Upper lobe of left lung (tissue), 6 donors: ENCODE measurements at regions not wholly inside any gene's neighbourhood (a gene's known extent, or its start where the extent isn't known, plus 50 kb on each side); places are given as distances from the start of the nearest gene placed in this dataset.

Experiments used
- ATAC-seq, 2 donors: fragments of 200-7000 bp; cut with Tn5 transposase; one replicate each; pipeline ENCODE4 v1.9.1; 2022; ENCODE audit warnings: mild to moderate bottlenecking in 2 of 2, moderate library complexity in 2 of 2; ENCODE audit not compliant: low FRiP score in 2 of 2
- DNase-seq, 2 donors: peaks; one replicate each; pipeline ENCODE4 v3.0.0-alpha.2; 2019 to 2020
- H3K27ac ChIP-seq, 4 donors: fragments of 200-600 bp; sonication (generic); one replicate each; pipeline ENCODE4 v1.5.1; 2016 to 2019
- H3K27me3 ChIP-seq, 4 donors: fragments of 200-600 bp; sonication (generic); one replicate each; pipeline ENCODE4 v1.5.1; 2017 to 2019
- H3K36me3 ChIP-seq, 4 donors: fragments of 200-600 bp; sonication (generic); one replicate each; pipeline ENCODE4 v1.5.1; 2016 to 2019
- H3K4me1 ChIP-seq, 4 donors: fragments of 200-600 bp; sonication (generic); one replicate each; pipeline ENCODE4 v1.5.1; 2018 to 2019
- H3K4me3 ChIP-seq, 4 donors: fragments of 200-600 bp; sonication (generic); one replicate each; pipeline ENCODE4 v1.5.1; 2017 to 2019; ENCODE audit warnings: mild to moderate bottlenecking in 2 of 4, moderate library complexity in 1 of 4
- H3K9me3 ChIP-seq, 4 donors: fragments of 200-600 bp; sonication (generic); one replicate each; pipeline ENCODE4 v1.5.1; 2018 to 2019
- CTCF ChIP-seq, 6 experiments: fragments of 450-650 bp in 4 of 6; fragments of 200-600 bp in 2 of 6; sonication (generic) in 2 of 6; IDR thresholded peaks; one replicate each; pipeline ENCODE4 v1.5.1; 2016 to 2019; ENCODE audit warnings: antibody characterized with exemption in 6 of 6
- EP300 ChIP-seq, 4 donors: sonication (generic); formaldehyde crosslinking; IDR thresholded peaks; one replicate each; pipeline ENCODE4 v1.5.1; 2017; ENCODE audit warnings: antibody characterized with exemption in 4 of 4, control low read depth in 2 of 4
- POLR2A ChIP-seq, 4 donors: fragments of 450-650 bp; IDR thresholded peaks; one replicate each; pipeline ENCODE4 v1.5.1; 2016 to 2017; ENCODE audit warnings: antibody characterized with exemption in 4 of 4, mild to moderate bottlenecking in 2 of 4
- POLR2AphosphoS5 ChIP-seq, 2 donors: sonication (generic); formaldehyde crosslinking; IDR thresholded peaks; one replicate each; pipeline ENCODE4 v1.5.1; 2017; ENCODE audit warnings: antibody characterized with exemption in 2 of 2
- WGBS, 2 donors: methylation state at CpG; one replicate each; pipeline ENCODE4 v1.1.5; 2017 to 2018; 5-methylcytosine and 5-hydroxymethylcytosine counted together
- donor health status: DM: no; HTN: no; CAD: no; lungs with moderate emphysema.
- donor health status: DM: no; HTN: yes; CAD: no; lungs with severe emphysema.

DNA sequence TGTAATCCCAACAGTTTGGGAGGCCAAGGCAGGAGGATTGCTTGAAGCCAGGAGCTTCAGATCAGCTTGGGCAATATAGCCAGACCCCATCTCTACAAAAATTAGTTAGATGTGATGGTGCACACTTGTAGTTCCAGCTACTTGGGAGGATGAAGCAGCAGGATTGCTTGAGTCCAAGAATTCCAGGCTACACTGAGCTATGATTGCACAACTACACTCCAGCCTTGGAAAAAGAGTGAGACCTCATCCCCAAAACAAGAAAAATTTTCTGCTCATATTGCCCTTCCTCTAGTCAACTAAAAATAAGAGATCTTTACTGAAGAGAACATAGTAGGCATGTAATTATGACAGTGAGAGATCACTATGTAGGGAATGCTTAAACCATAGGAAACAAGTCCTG, 60.9 kb upstream of the SPATA12 start:
- ATAC-seq, result no peak

DNA sequence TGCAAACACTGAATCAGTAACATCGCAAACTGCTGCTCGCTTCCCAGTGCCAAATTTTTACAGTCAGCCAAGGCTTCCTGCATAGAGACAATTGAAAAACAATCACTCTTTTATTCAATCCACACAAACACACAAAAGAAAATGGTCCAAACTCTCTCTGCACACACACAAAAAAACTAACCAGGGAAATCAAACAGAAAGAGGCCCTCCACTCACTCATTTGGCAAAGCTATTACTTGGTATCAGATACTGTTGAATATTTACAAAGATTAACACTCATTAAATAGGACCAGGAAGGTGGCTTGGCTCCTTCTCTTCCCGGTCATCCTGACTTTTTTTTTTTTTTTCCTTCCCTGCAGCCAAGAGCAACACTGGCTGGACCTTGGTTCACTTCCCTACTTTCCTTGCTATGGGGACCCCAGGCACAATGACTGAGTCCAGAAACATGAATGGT, 62.4 kb upstream of the SPATA12 start:
- no peaks in the 10 kb centered on the region for H3K36me3 ChIP-seq
- no peak for TF ChIP-seq POLR2AphosphoS5 (IDR thresholded peaks at IDR 0.05)
- TF ChIP-seq POLR2A (IDR thresholded peaks at IDR 0.05), result no peak
- no peak for TF ChIP-seq CTCF (IDR thresholded peaks at IDR 0.05)
- no peak for TF ChIP-seq EP300 (IDR thresholded peaks at IDR 0.05)
- ATAC-seq (no peak), DNase-seq (no peak)
- no peak overlapping the region for H3K4me3 ChIP-seq
- H3K27me3 ChIP-seq, result no peaks in the 10 kb centered on the region
- no peaks in the 10 kb centered on the region for H3K4me1 ChIP-seq
- no peaks in the 10 kb centered on the region for H3K9me3 ChIP-seq
- WGBS, 2 donors, result 49 to 71% methylated on average over 3 of the region's 3 CpGs
- H3K27ac ChIP-seq, result no peak overlapping the region

More for the DNA sequence above, 60.9 kb upstream of the SPATA12 start:
- TF ChIP-seq POLR2AphosphoS5 (IDR thresholded peaks at IDR 0.05) (no peak), POLR2A (IDR thresholded peaks at IDR 0.05) (no peak), CTCF (IDR thresholded peaks at IDR 0.05) (no peak), EP300 (IDR thresholded peaks at IDR 0.05) (no peak)
- Histone ChIP-seq H3K36me3 (no peaks in the 10 kb centered on the region), H3K27me3 (no peaks in the 10 kb centered on the region), H3K4me1 (no peaks in the 10 kb centered on the region), H3K9me3 (no peaks in the 10 kb centered on the region), H3K27ac (no peak overlapping the region), H3K4me3 (no peak overlapping the region)
- DNase-seq, result no peak

GRCh38 chr3:56997675-56998074, 62.8 kb upstream of the SPATA12 start:
- H3K4me1 ChIP-seq, result no peaks in the 10 kb centered on the region
- no peaks in the 10 kb centered on the region for H3K27me3 ChIP-seq
- DNase-seq (no peak), ATAC-seq (peak in 1 of 2 donors; percentile 6)
- H3K36me3 ChIP-seq, result no peaks in the 10 kb centered on the region
- H3K27ac ChIP-seq, result no peak overlapping the region
- H3K9me3 ChIP-seq, result no peaks in the 10 kb centered on the region
- H3K4me3 ChIP-seq, result no peak overlapping the region
- 73 to 85% methylated on average over 5 of the region's 5 CpGs for WGBS, 2 donors
- no peak for TF ChIP-seq POLR2AphosphoS5 (IDR thresholded peaks at IDR 0.05)
- no peak for TF ChIP-seq EP300 (IDR thresholded peaks at IDR 0.05)
- no peak for TF ChIP-seq CTCF (IDR thresholded peaks at IDR 0.05)
- no peak for TF ChIP-seq POLR2A (IDR thresholded peaks at IDR 0.05)

- Histone ChIP-seq H3K27ac (no peak overlapping the region), H3K9me3 (no peaks in the 10 kb centered on the region), H3K27me3 (no peaks in the 10 kb centered on the region), H3K4me1 (no peaks in the 10 kb centered on the region), H3K36me3 (no peaks in the 10 kb centered on the region), H3K4me3 (no peak overlapping the region)
- ATAC-seq (no peak), DNase-seq (no peak)
- no peak for TF ChIP-seq POLR2A (IDR thresholded peaks at IDR 0.05)
- no peak for TF ChIP-seq CTCF (IDR thresholded peaks at IDR 0.05)
- TF ChIP-seq POLR2AphosphoS5 (IDR thresholded peaks at IDR 0.05), result no peak
- TF ChIP-seq EP300 (IDR thresholded peaks at IDR 0.05), result no peak
- 83% methylated on average over 2 to 3 of the region's 3 CpGs for WGBS, 2 donors
Measured at GRCh38 chr3:56997041-56997440, 63.4 kb upstream of the SPATA12 start.

DNA sequence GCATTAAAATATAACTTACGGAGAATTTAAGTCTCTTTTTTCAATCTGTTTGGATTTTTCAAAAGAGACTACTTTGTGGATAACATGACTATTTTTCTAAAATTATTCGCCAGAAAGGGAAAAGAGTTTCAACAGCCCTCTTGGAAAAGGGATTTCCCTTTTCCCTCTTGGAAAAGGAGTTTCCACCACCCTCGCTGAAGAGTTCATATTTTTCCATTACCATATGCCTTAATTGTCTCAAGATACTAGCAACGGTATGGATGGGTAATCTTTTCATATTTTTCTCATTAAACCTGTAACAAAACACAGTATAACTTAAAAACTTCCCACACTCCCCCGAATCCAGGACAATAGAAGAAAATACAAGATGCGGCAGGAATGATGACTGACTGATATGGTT, 66.1 kb upstream of the SPATA12 start:
- Histone ChIP-seq H3K4me3 (no peak overlapping the region), H3K36me3 (no peaks in the 10 kb centered on the region), H3K4me1 (no peaks in the 10 kb centered on the region), H3K27ac (no peak overlapping the region), H3K27me3 (no peaks in the 10 kb centered on the region), H3K9me3 (no peaks in the 10 kb centered on the region)
- ATAC-seq (no peak), DNase-seq (no peak)
- 90 to 91% methylated on average over 6 of the region's 6 CpGs for WGBS, 2 donors
- TF ChIP-seq POLR2A (IDR thresholded peaks at IDR 0.05), result no peak
- TF ChIP-seq EP300 (IDR thresholded peaks at IDR 0.05), result no peak
- TF ChIP-seq CTCF (IDR thresholded peaks at IDR 0.05), result no peak
- TF ChIP-seq POLR2AphosphoS5 (IDR thresholded peaks at IDR 0.05), result no peak
